IMR-90 (cell line): ENCODE measurements at regions not wholly inside any gene's neighbourhood (a gene's known extent, or its start where the extent isn't known, plus 50 kb on each side); places are given as distances from the start of the nearest gene placed in this dataset.
A peak's percentile ranks its signal among the peaks of the same experiment; 100 is the strongest.
"Not testable (repeated sequence)": the region's sequence is repeated elsewhere in the genome, so short reads cannot be mapped to it uniquely, and the experiment has no call there.

Experiments used
- ATAC-seq: fragments of 200-7000 bp; cut with Tn5 transposase; 2 replicates; pipeline ENCODE4 v1.9.1; 2020; ENCODE audit warnings: low read depth, mild to moderate bottlenecking, moderate library complexity
- BruUV-seq: library from RNA; stranded (reverse); fragments of 400-500 nt; replicated peaks from 2 replicates; lab custom pipeline; 2021; lab: Mats Ljungman, UMichigan
- CTCF ChIA-PET: fragments of 300-600 bp; formaldehyde crosslinking; extraction: SDS; loops from one replicate; lab custom pipeline; 2021; ENCODE audit warnings: antibody characterized with exemption; lab: Yijun Ruan, JAX
- POLR2A ChIA-PET: fragments of 300-600 bp; sonication (Branson Sonifier 250); formaldehyde crosslinking; loops from one replicate; lab custom pipeline; 2022; ENCODE audit warnings: antibody characterized with exemption; ENCODE audit not compliant: unreplicated experiment; lab: Charles Lee
- DNase-seq: peaks from one replicate; pipeline ENCODE4 v3.0.0; 2013
- H2AFZ ChIP-seq: replicated peaks from 2 replicates; pipeline ENCODE3; 2013; ENCODE audit warnings: low read length, mild to moderate bottlenecking; ENCODE audit not compliant: poor library complexity
- H2AK5ac ChIP-seq: 2 replicates; pipeline ENCODE4 v1.6.1; 2013; ENCODE audit warnings: low read depth, low read length, inconsistent platforms
- H2AK9ac ChIP-seq: replicated peaks from 2 replicates; pipeline ENCODE3; 2013; ENCODE audit warnings: mild to moderate bottlenecking, low read depth, low read length, moderate library complexity; ENCODE audit not compliant: poor library complexity
- H2BK120ac ChIP-seq: 2 replicates; pipeline ENCODE4 v1.6.1; 2013; ENCODE audit warnings: low read depth, low read length, inconsistent platforms
- H2BK15ac ChIP-seq: 3 replicates; pipeline ENCODE4 v1.6.1; 2013; ENCODE audit warnings: low read depth, low read length, inconsistent platforms
- H2BK20ac ChIP-seq: 2 replicates; pipeline ENCODE4 v1.6.1; 2013; ENCODE audit warnings: low read depth, mild to moderate bottlenecking, inconsistent platforms, low read length, moderate library complexity
- H2BK5ac ChIP-seq: 2 replicates; pipeline ENCODE4 v1.6.1; 2013; ENCODE audit warnings: mild to moderate bottlenecking, low read depth, low read length, inconsistent platforms; ENCODE audit not compliant: poor library complexity, severe bottlenecking
- H3K14ac ChIP-seq: replicated peaks from 2 replicates; pipeline ENCODE4 v1.6.1; 2013; ENCODE audit warnings: low read depth, low read length, inconsistent platforms
- H3K18ac ChIP-seq: 2 replicates; pipeline ENCODE4 v1.6.1; 2013; ENCODE audit warnings: low read depth, low read length, control low read depth
- H3K23ac ChIP-seq: 2 replicates; pipeline ENCODE4 v1.6.1; 2013; ENCODE audit warnings: low read depth, low read length, inconsistent platforms
- H3K27ac ChIP-seq: 2 replicates; pipeline ENCODE4 v1.5.1; 2013; ENCODE audit warnings: mild to moderate bottlenecking, control low read depth, low read length; ENCODE audit not compliant: insufficient read depth
- H3K27me3 ChIP-seq: 2 replicates; pipeline ENCODE4 v1.6.1; 2013; ENCODE audit warnings: low read length; ENCODE audit not compliant: control insufficient read depth, insufficient read depth
- H3K36me3 ChIP-seq: 2 replicates; pipeline ENCODE4 v1.6.1; 2013; ENCODE audit warnings: low read length, mixed read lengths; ENCODE audit not compliant: control insufficient read depth, insufficient read depth
- H3K4ac ChIP-seq: 2 replicates; pipeline ENCODE4 v1.6.1; 2013; ENCODE audit warnings: low read depth, low read length, inconsistent platforms
- H3K4me1 ChIP-seq: 2 replicates; pipeline ENCODE4 v1.6.1; 2013; ENCODE audit warnings: low read length, mixed read lengths; ENCODE audit not compliant: control insufficient read depth, insufficient read depth
- H3K4me2 ChIP-seq: 2 replicates; pipeline ENCODE4 v1.6.1; 2013; ENCODE audit warnings: low read depth, mild to moderate bottlenecking, control low read depth, low read length, moderate library complexity
- H3K4me3 ChIP-seq: 2 replicates; pipeline ENCODE4 v1.5.1; 2013; ENCODE audit warnings: low read depth, mild to moderate bottlenecking, control low read depth, low read length, moderate library complexity; ENCODE audit not compliant: insufficient read depth
- H3K56ac ChIP-seq: 2 replicates; pipeline ENCODE4 v1.6.1; 2013; ENCODE audit warnings: low read length, inconsistent platforms; ENCODE audit not compliant: insufficient read depth; ENCODE audit errors: extremely low read depth
- H3K79me1 ChIP-seq, 2 experiments: 2 replicates each; pipeline ENCODE4 v1.6.1; 2013; ENCODE audit warnings: low read length in 2 of 2, inconsistent platforms in 1 of 2, low read depth in 1 of 2
- H3K9ac ChIP-seq: 2 replicates; pipeline ENCODE4 v1.6.1; 2013; ENCODE audit warnings: low read depth, low read length, control low read depth
- H3K9me1 ChIP-seq: 2 replicates; pipeline ENCODE4 v1.6.1; 2013; ENCODE audit warnings: low read length, inconsistent platforms; ENCODE audit not compliant: insufficient read depth
- H3K9me3 ChIP-seq: 2 replicates; pipeline ENCODE4 v1.6.1; 2013; ENCODE audit warnings: low read length; ENCODE audit not compliant: control insufficient read depth, insufficient read depth
- H4K20me1 ChIP-seq: 2 replicates; pipeline ENCODE4 v1.6.1; 2013; ENCODE audit warnings: low read length, inconsistent platforms; ENCODE audit not compliant: insufficient read depth
- H4K5ac ChIP-seq: 2 replicates; pipeline ENCODE4 v1.6.1; 2013; ENCODE audit warnings: mild to moderate bottlenecking, low read depth, low read length, control low read depth
- H4K8ac ChIP-seq, 2 experiments: 2 replicates each; pipeline ENCODE4 v1.6.1; 2013; ENCODE audit warnings: low read depth in 2 of 2, low read length in 2 of 2, control low read depth in 1 of 2, inconsistent platforms in 1 of 2
- H4K91ac ChIP-seq: 2 replicates; pipeline ENCODE4 v1.6.1; 2013; ENCODE audit warnings: low read depth, low read length, inconsistent platforms; ENCODE audit not compliant: insufficient read depth
- WGBS, 2 experiments: methylation state at CpG; one replicate each; pipeline versions ENCODE4 v1.1.5 to v1.1.7; 2013; ENCODE audit warnings: missing lambda C conversion rate in 2 of 2; ENCODE audit not compliant: insufficient read length in 1 of 2; ENCODE audit errors: extremely low coverage in 2 of 2; 5-methylcytosine and 5-hydroxymethylcytosine counted together
- dilution Hi-C: fragments of 300-500 bp; cut with HindIII; formaldehyde crosslinking; loops from one replicate; pipeline ENCODE4 v1.14.3; 2018; ENCODE audit warnings: low sequenced_read_pairs; ENCODE audit not compliant: unreplicated experiment
- in situ Hi-C: fragments of 300-500 bp; cut with MboI; formaldehyde crosslinking; loops from 3 replicates; pipeline ENCODE4 v1.14.3; 2019; ENCODE audit warnings: low sequenced_read_pairs, inconsistent platforms, mixed read lengths
- intact Hi-C: fragments of 100-400 bp; cut with micrococcal nuclease; formaldehyde crosslinking; loops from 2 replicates; pipeline ENCODE4 v1.10.0; 2022

- H3K9me3 ChIP-seq, H3K36me3 ChIP-seq, H3K9ac ChIP-seq, BruUV-seq, H3K27me3 ChIP-seq, H3K23ac ChIP-seq, H3K14ac ChIP-seq, in situ Hi-C loops, intact Hi-C loops, H3K4me2 ChIP-seq, CTCF ChIA-PET, DNase-seq, H3K9me1 ChIP-seq, H3K56ac ChIP-seq, H2AFZ ChIP-seq, POLR2A ChIA-PET, H3K27ac ChIP-seq, H4K20me1 ChIP-seq, H3K79me1 ChIP-seq, ATAC-seq, H3K4me1 ChIP-seq, dilution Hi-C loops, H2AK9ac ChIP-seq, H3K4me3 ChIP-seq: not testable (repeated sequence)
- Histone ChIP-seq H3K18ac (peak overlapping the region; percentile 29; the same call in 1 of the 2 replicates), H2BK5ac (peak overlapping the region; percentile 54), H2BK15ac (peak overlapping the region; percentile 66; the same call in 2 of the 3 replicates), H2AK5ac (peak overlapping the region; percentile 49), H2BK20ac (peak overlapping the region; percentile 58; the same call in 1 of the 2 replicates), H4K91ac (peak overlapping the region; percentile 21; the same call in 1 of the 2 replicates), H4K8ac (peak overlapping the region in 1 of 2 experiments; percentile 6; a peak in 1 of 4 replicates), H3K4ac (peak overlapping the region; percentile 44; the same call in 1 of the 2 replicates), H4K5ac (peak overlapping the region; percentile 72; the same call in 1 of the 2 replicates), H2BK120ac (peak overlapping the region; percentile 28; the same call in 1 of the 2 replicates)
- 99% methylated on average over 18 of the region's 26 CpGs; no CpG with 5 or more reads in 1 of the 2 experiments for WGBS, 2 experiments
These were observed 158.5 kb upstream of the GNAI1 start for GRCh38 chr7:79975986-79976710.
